ENCODE measurements at regions not wholly inside any gene's neighbourhood (a gene's known extent, or its start where the extent isn't known, plus 50 kb on each side); places are given as distances from the start of the nearest gene placed in this dataset.

DNA sequence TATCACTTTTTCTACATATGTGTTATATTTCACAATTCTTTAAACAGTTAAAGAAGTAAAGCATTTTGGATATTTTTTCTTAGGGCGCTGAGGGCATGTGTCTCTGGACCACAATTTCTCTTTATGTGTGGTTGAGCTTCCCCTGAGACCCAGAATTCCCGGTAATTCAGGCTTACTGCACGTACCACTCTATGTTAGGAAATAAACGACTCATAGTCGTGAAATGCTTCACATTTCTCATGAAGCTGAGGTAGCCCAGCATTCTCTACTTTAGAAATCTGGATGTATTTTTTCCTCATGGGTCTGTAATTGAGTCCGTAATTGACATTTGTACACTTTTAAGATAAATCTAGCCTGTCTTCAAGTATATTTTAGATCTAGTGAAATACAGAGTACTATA is 170.6 kb downstream of the FZD1 start:
- TF ChIP-seq, protein P1, sequence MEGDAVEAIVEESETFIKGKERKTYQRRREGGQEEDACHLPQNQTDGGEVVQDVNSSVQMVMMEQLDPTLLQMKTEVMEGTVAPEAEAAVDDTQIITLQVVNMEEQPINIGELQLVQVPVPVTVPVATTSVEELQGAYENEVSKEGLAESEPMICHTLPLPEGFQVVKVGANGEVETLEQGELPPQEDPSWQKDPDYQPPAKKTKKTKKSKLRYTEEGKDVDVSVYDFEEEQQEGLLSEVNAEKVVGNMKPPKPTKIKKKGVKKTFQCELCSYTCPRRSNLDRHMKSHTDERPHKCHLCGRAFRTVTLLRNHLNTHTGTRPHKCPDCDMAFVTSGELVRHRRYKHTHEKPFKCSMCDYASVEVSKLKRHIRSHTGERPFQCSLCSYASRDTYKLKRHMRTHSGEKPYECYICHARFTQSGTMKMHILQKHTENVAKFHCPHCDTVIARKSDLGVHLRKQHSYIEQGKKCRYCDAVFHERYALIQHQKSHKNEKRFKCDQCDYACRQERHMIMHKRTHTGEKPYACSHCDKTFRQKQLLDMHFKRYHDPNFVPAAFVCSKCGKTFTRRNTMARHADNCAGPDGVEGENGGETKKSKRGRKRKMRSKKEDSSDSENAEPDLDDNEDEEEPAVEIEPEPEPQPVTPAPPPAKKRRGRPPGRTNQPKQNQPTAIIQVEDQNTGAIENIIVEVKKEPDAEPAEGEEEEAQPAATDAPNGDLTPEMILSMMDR (IDR thresholded peaks at IDR 0.05): no peak
- no peak for TF ChIP-seq EZH2 (IDR thresholded peaks at IDR 0.05; ENCODE audit: borderline replicate concordance, insufficient read depth, low read depth, low read length, poor library complexity, severe bottlenecking)
